ENCODE measurements at regions not wholly inside any gene's neighbourhood (a gene's known extent, or its start where the extent isn't known, plus 50 kb on each side); places are given as distances from the start of the nearest gene placed in this dataset.

GRCh38 chr13:110014719-110015118 lies 228.3 kb upstream of the IRS2 start:
- Histone ChIP-seq H3K4ac (replicated peaks; ENCODE audit: insufficient read length, low read depth, low read length) (no peak overlapping the region), H4K8ac (ENCODE audit: extremely low read depth, insufficient read depth, low read length) (no peak overlapping the region), H3K79me1 (ENCODE audit: low read depth, low read length) (no peaks in the 10 kb centered on the region), H3K23ac (ENCODE audit: insufficient read length) (no peak overlapping the region), H3K36me3 (ENCODE audit: control insufficient read depth in 2 of 4, insufficient read depth in 4 of 4, low read length in 3 of 4) (no peaks in the 10 kb centered on the region), H4K20me1 (replicated peaks in 1 of 2; ENCODE audit: control insufficient read depth in 1 of 2, insufficient read depth in 2 of 2, low read length in 2 of 2) (no peaks in the 10 kb centered on the region), H3K4me3 (ENCODE audit: extremely low read depth in 1 of 4, insufficient read depth in 2 of 4, low read depth in 3 of 4, low read length in 4 of 4) (no peak overlapping the region), H3K56ac (replicated peaks; ENCODE audit: insufficient read length, low read depth, low read length) (no peak overlapping the region), H4K5ac (ENCODE audit: insufficient read length, low read depth, low read length) (no peak overlapping the region), H3K18ac (ENCODE audit: extremely low read depth, low read length) (no peak overlapping the region), H3K14ac (ENCODE audit: insufficient read length) (no peak overlapping the region), H3K27me3 (replicated peaks in 1 of 4; ENCODE audit: control insufficient read depth in 3 of 4, extremely low read depth in 1 of 4, insufficient read depth in 3 of 4, low read length in 3 of 4) (no peaks in the 10 kb centered on the region), H2AFZ (ENCODE audit: low read length) (no peak overlapping the region), H2AK5ac (ENCODE audit: low read depth, low read length) (no peak overlapping the region), H3K4me2 (ENCODE audit: insufficient read depth in 1 of 2, low read depth in 2 of 2, low read length in 2 of 2) (no peak overlapping the region), H3K9me3 (ENCODE audit: insufficient read depth in 2 of 2, low read depth in 1 of 2, low read length in 1 of 2) (no peaks in the 10 kb centered on the region), H2BK12ac (ENCODE audit: low read depth, low read length) (no peak overlapping the region), H2BK120ac (replicated peaks; ENCODE audit: low read depth, low read length) (no peak overlapping the region), H3K9ac (replicated peaks in 1 of 4; ENCODE audit: extremely low read depth in 1 of 4, low read depth in 3 of 4, low read length in 3 of 4) (no peak overlapping the region), H3K27ac (ENCODE audit: low read depth, low read length) (no peak overlapping the region), H3K23me2 (ENCODE audit: low read depth, low read length) (no peaks in the 10 kb centered on the region), H2BK5ac (ENCODE audit: low read depth, low read length) (no peak overlapping the region), H2BK15ac (ENCODE audit: low read length) (no peak overlapping the region), H4K91ac (replicated peaks; ENCODE audit: insufficient read length, low read length) (no peak overlapping the region), H3K4me1 (replicated peaks in 1 of 4; ENCODE audit: control insufficient read depth in 3 of 4, insufficient read depth in 4 of 4, low read length in 3 of 4) (no peaks in the 10 kb centered on the region), H3K79me2 (ENCODE audit: control insufficient read depth in 1 of 2, insufficient read depth in 2 of 2, low read length in 2 of 2) (no peaks in the 10 kb centered on the region), H2BK20ac (ENCODE audit: low read length) (no peak overlapping the region)
- ChIA-PET CTCF (ENCODE audit: partially characterized antibody) (interaction anchor here (0.7 to 0.9 kb wide), 3 partner anchors 73 to 95 kb away, joined by 3 read pairs; no protein-coding TSS in a partner anchor), POLR2A (ENCODE audit: partially characterized antibody) (no interaction called here)
- 81% methylated on average over 4 of the region's 4 CpGs; no CpG with 5 or more reads in 1 of the 2 experiments for WGBS, 2 experiments (ENCODE audit: extremely low coverage in 1 of 2, insufficient coverage in 1 of 2, insufficient read length in 1 of 2, insufficient replicate concordance in 2 of 2, low coverage in 1 of 2, low lambda C conversion rate in 2 of 2, missing lambda C conversion rate in 1 of 2)
- DNase-seq (ENCODE audit: low read depth in 1 of 2, low spot score in 2 of 2) (no peak), FAIRE-seq (no peak)
- TF ChIP-seq ZNF274 (IDR thresholded peaks at IDR 0.05; ENCODE audit: borderline replicate concordance, extremely low read depth, low read length) (no peak), ASH2L (IDR thresholded peaks at IDR 0.05; ENCODE audit: low read length) (no peak), HDAC2 (IDR thresholded peaks at IDR 0.05; ENCODE audit: borderline replicate concordance in 1 of 2, low read depth in 2 of 2, low read length in 2 of 2) (no peak), HDAC6 (IDR thresholded peaks at IDR 0.05; ENCODE audit: low read depth, low read length) (no peak), MAFK (IDR thresholded peaks at IDR 0.05; ENCODE audit: low read depth, low read length) (no peak), KDM1A (IDR thresholded peaks at IDR 0.05; ENCODE audit: borderline replicate concordance, low read length) (no peak), RAD21 (IDR thresholded peaks at IDR 0.05 in 1 of 2, conservative IDR thresholded peaks at IDR 0.05 in 1 of 2; ENCODE audit: low read depth in 2 of 2, low read length in 2 of 2) (no peak), PHF8 (conservative IDR thresholded peaks at IDR 0.05; ENCODE audit: low read depth, low read length) (no peak)

Data from H1 (cell line).